ENCODE measurements at regions not wholly inside any gene's neighbourhood (a gene's known extent, or its start where the extent isn't known, plus 50 kb on each side); places are given as distances from the start of the nearest gene placed in this dataset.
A peak's percentile ranks its signal among the peaks of the same experiment; 100 is the strongest.

DNA sequence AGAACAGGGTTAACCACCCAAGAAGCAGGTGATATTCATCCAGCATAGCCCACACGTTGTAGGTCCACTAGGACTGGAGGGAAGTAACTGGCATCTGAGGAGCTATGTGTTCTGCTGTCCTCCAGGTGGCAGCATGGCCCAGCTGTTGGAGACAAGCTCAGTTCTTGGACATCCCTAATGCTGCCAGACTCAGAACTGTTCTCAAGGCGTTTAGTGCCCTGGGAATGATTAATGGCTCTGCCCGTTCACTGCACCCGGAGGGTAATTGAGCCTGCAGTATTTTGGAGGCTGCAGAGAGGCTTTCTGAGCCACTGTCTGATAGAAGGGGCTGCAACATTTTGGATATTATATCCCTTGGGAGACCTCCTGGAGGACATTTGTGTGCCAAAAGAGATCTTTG is 521.3 kb upstream of the SEMA6D start:
- Histone ChIP-seq H3K4me3 (ENCODE audit: control extremely low read depth in 1 of 5, extremely low read depth in 1 of 5, insufficient read depth in 1 of 5, low read depth in 2 of 5, low read length in 4 of 5) (no peak overlapping the region), H3K9ac (ENCODE audit: low read length) (no peak overlapping the region), H3K27me3 (replicated peaks in 1 of 4; ENCODE audit: control extremely low read depth in 1 of 4, control insufficient read depth in 3 of 4, insufficient read depth in 4 of 4, low read length in 3 of 4) (no peaks in the 10 kb centered on the region), H3K27ac (ENCODE audit: low read length in 2 of 2) (no peak overlapping the region), H3K9me3 (ENCODE audit: control extremely low read depth in 1 of 3, control insufficient read depth in 2 of 3, insufficient read depth in 1 of 3, low read length in 2 of 3) (no peaks in the 10 kb centered on the region), H3K4me1 (ENCODE audit: control insufficient read depth in 2 of 2, insufficient read depth in 2 of 2, low read length in 2 of 2) (no peaks in the 10 kb centered on the region), H4K20me1 (ENCODE audit: control insufficient read depth, insufficient read depth, low read length, poor library complexity, severe bottlenecking) (no peaks in the 10 kb centered on the region), H2AFZ (ENCODE audit: insufficient read depth, low read depth, low read length, poor library complexity, severe bottlenecking) (no peak overlapping the region), H3K79me2 (ENCODE audit: control insufficient read depth, insufficient read depth, low read length) (no peaks in the 10 kb centered on the region), H3K4me2 (replicated peaks; ENCODE audit: low read depth, low read length, poor library complexity, severe bottlenecking) (no peak overlapping the region), H3K36me3 (replicated peaks in 1 of 2; ENCODE audit: control extremely low read depth in 1 of 2, control insufficient read depth in 1 of 2, extremely low read depth in 1 of 2, insufficient read depth in 2 of 2, low read length in 1 of 2) (no peaks in the 10 kb centered on the region)
- CTCF ChIA-PET, result interaction anchor here (0.7 to 4.6 kb wide), 12 partner anchors 39 to 1161 kb away, joined by 3 to 38 read pairs (median 3); no protein-coding TSS in a partner anchor
- TF ChIP-seq EZH2 (IDR thresholded peaks at IDR 0.05; ENCODE audit: borderline replicate concordance, insufficient read depth, low read depth, low read length, poor library complexity, severe bottlenecking), result no peak
- peak; percentile 58 for TF ChIP-seq CTCF (IDR thresholded peaks at IDR 0.05)
- POLR2A ChIA-PET, result no interaction called here
- H3K27me3 Mint-ChIP-seq, result no peaks in the 10 kb centered on the region
- DNase-seq (peak; percentile 50), ATAC-seq (ENCODE audit: low read depth) (no peak)
- intact Hi-C loops (cut with micrococcal nuclease), result loop anchor here (5.0 kb wide), 1 partner anchor 791 kb away; no protein-coding TSS in a partner anchor
- no peaks in the 10 kb centered on the region for H3K4me1 Mint-ChIP-seq
- 6% methylated on average over 4 of the region's 4 CpGs for WGBS (ENCODE audit: insufficient coverage)
- H3K4me3 Mint-ChIP-seq, result no peak overlapping the region
- no peak overlapping the region for H3K27ac Mint-ChIP-seq
- no peaks in the 10 kb centered on the region for H3K9me3 Mint-ChIP-seq (ENCODE audit: insufficient read depth)

- Mint-ChIP-seq H3K27ac (no peak overlapping the region), H3K9me3 (ENCODE audit: insufficient read depth) (no peaks in the 10 kb centered on the region), H3K4me3 (no peak overlapping the region), H3K27me3 (no peaks in the 10 kb centered on the region), H3K4me1 (no peaks in the 10 kb centered on the region)
- DNase-seq (no peak), ATAC-seq (ENCODE audit: low read depth) (no peak)
- H3K79me2 ChIP-seq (ENCODE audit: control insufficient read depth, insufficient read depth, low read length), result no peaks in the 10 kb centered on the region
- no peaks in the 10 kb centered on the region for H3K9me3 ChIP-seq (ENCODE audit: control extremely low read depth in 1 of 3, control insufficient read depth in 2 of 3, insufficient read depth in 1 of 3, low read length in 2 of 3)
- no CpG with 5 or more reads among the region's 1 CpG for WGBS (ENCODE audit: insufficient coverage)
- TF ChIP-seq CTCF (IDR thresholded peaks at IDR 0.05) (no peak), EZH2 (IDR thresholded peaks at IDR 0.05; ENCODE audit: borderline replicate concordance, insufficient read depth, low read depth, low read length, poor library complexity, severe bottlenecking) (no peak)
- no peak overlapping the region for H3K27ac ChIP-seq (ENCODE audit: low read length in 2 of 2)
- H3K4me2 ChIP-seq (replicated peaks; ENCODE audit: low read depth, low read length, poor library complexity, severe bottlenecking), result no peak overlapping the region
- intact Hi-C loops (cut with micrococcal nuclease), result no loop called here
- no peaks in the 10 kb centered on the region for H3K27me3 ChIP-seq (replicated peaks in 1 of 4; ENCODE audit: control extremely low read depth in 1 of 4, control insufficient read depth in 3 of 4, insufficient read depth in 4 of 4, low read length in 3 of 4)
- no peaks in the 10 kb centered on the region for H3K36me3 ChIP-seq (replicated peaks in 1 of 2; ENCODE audit: control extremely low read depth in 1 of 2, control insufficient read depth in 1 of 2, extremely low read depth in 1 of 2, insufficient read depth in 2 of 2, low read length in 1 of 2)
- ChIA-PET CTCF (interaction anchor here (1.5 kb wide), 1 partner anchor 11 kb away, joined by 3 read pairs; no protein-coding TSS in a partner anchor), POLR2A (no interaction called here)
- no peak overlapping the region for H3K9ac ChIP-seq (ENCODE audit: low read length)
- H2AFZ ChIP-seq (ENCODE audit: insufficient read depth, low read depth, low read length, poor library complexity, severe bottlenecking), result no peak overlapping the region
- H3K4me1 ChIP-seq (ENCODE audit: control insufficient read depth in 2 of 2, insufficient read depth in 2 of 2, low read length in 2 of 2), result no peaks in the 10 kb centered on the region
- H3K4me3 ChIP-seq (ENCODE audit: control extremely low read depth in 1 of 5, extremely low read depth in 1 of 5, insufficient read depth in 1 of 5, low read depth in 2 of 5, low read length in 4 of 5), result no peak overlapping the region
- H4K20me1 ChIP-seq (ENCODE audit: control insufficient read depth, insufficient read depth, low read length, poor library complexity, severe bottlenecking), result no peaks in the 10 kb centered on the region
These were observed 513.3 kb upstream of the SEMA6D start for GRCh38 chr15:47203993-47204392.

Measured in B cell (primary cell).